Transverse colon (tissue), 4 donors: ENCODE measurements at regions not wholly inside any gene's neighbourhood (a gene's known extent, or its start where the extent isn't known, plus 50 kb on each side); places are given as distances from the start of the nearest gene placed in this dataset.
"Not testable (repeated sequence)": the region's sequence is repeated elsewhere in the genome, so short reads cannot be mapped to it uniquely, and the experiment has no call there.

Experiments used
- CTCF ChIP-seq, 5 experiments: fragments of 200-600 bp in 3 of 5; fragments of 450-650 bp in 2 of 5; sonication (generic) in 3 of 5; IDR thresholded peaks; 1 replicate in 2 of 5; 2 replicates in 3 of 5; pipeline ENCODE4 v1.5.1; 2016 to 2017; ENCODE audit warnings: antibody characterized with exemption in 5 of 5, inconsistent platforms in 3 of 5, mild to moderate bottlenecking in 2 of 5, moderate library complexity in 1 of 5
- POLR2A ChIP-seq: fragments of 450-650 bp; IDR thresholded peaks from one replicate; pipeline ENCODE4 v1.6.1; 2016; ENCODE audit warnings: antibody characterized with exemption, mild to moderate bottlenecking, moderate library complexity
- POLR2AphosphoS5 ChIP-seq, 3 donors: sonication (generic); formaldehyde crosslinking; IDR thresholded peaks; one replicate each; pipeline ENCODE4 v1.6.1; 2016; ENCODE audit warnings: antibody characterized with exemption in 3 of 3

GRCh38 chrY:18711785-18712184 is 61.8 kb downstream of the HSFY2 start:
- not testable (repeated sequence) for TF ChIP-seq POLR2A; CTCF (IDR thresholded peaks at IDR 0.05); POLR2AphosphoS5 (IDR thresholded peaks at IDR 0.05)
